Activated CD4-positive, alpha-beta T cell treated with anti-CD3 and anti-CD28 coated beads, Interleukin-2, Interleukin-4, amounts not matched to agents 100 ng/mL and 50 ng/mL, durations not matched to agents 16 hours and 8 hours (primary cell): ENCODE measurements at regions not wholly inside any gene's neighbourhood (a gene's known extent, or its start where the extent isn't known, plus 50 kb on each side); places are given as distances from the start of the nearest gene placed in this dataset.
"Not testable (repeated sequence)": the region's sequence is repeated elsewhere in the genome, so short reads cannot be mapped to it uniquely, and the experiment has no call there.

Experiments
- DNase-seq: peaks from one replicate; pipeline ENCODE4 v3.0.0-alpha.2; 2020; ENCODE audit warnings: low spot score

DNA sequence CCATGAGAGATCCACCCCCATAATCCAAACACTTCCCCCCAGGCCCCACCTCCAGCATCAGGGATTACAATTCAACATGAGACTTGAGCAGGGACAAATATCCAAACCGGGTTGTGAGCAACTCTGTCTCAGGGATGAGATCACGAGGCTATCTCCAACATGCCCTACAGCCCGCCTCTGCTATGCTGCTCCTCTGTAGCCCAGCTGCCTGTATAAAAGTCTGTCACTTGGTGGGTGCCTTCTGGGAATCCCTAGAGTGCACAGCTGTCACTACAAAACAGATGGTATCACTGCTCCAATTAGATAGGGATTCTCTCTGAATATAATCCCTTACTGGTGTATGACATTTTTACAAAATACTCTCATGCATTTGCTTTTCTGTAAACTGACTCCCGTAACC lies 114.9 kb upstream of the NANOS1 start:
- DNase-seq = no peak

DNA sequence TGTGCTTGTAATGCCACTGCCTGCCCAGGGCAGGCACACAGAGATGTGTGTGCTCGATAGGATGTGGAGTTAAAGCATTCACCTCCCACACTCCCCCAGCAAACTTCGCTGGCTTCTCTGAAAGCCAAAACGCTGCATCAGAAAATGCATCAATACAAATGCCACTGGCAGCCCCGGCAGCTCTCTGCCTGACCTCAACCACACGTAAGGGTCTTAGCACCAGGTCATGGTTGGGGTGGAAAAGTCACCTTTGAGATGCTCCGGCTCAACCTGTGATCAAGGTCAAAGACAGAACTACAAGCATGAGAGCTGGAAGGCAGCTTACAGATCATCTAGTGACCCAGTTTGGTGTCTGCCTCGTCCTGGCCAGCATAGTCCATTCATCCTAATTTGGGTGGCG lies 114.4 kb upstream of the NANOS1 start:
- no peak for DNase-seq

DNA sequence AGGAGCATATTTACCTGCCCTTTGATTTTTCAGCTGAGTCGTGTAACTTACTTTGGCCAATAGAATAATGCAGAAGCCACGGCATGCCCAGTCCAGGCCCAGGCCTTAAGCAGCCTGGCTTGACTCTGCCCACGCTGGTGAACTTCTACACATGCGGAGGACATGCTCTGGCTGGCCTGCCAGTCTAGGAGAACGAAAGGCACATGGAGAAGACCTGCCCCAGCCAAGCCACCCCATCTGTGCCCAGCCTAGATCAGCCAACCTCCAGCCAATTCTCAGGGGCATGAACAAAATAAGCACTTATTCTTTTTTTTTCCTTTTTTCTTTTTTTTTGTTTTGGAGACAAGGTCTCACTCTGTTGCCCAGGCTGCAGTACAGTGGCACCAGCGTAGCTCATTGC lies 112.7 kb upstream of the NANOS1 start:
- DNase-seq = no peak

DNA sequence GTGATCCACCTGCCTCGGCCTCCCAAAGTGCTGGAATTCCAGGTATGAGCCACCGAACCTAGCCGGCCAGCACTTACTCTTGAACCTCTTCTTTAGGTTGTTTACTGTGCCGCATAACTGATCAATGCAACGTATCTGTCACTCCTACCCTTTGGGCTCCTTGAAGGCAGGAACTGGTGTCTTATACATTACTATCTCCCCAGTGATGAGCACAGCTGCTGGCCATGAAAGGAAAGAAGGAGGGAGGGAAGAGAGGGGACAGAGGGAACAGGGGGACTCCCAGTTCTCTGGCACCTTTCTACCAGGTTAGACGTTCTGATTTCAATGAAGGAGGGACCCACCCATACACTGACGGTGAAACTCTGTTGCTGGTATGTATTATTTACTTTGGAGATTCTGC lies 111.8 kb upstream of the NANOS1 start:
- DNase-seq = no peak

DNA sequence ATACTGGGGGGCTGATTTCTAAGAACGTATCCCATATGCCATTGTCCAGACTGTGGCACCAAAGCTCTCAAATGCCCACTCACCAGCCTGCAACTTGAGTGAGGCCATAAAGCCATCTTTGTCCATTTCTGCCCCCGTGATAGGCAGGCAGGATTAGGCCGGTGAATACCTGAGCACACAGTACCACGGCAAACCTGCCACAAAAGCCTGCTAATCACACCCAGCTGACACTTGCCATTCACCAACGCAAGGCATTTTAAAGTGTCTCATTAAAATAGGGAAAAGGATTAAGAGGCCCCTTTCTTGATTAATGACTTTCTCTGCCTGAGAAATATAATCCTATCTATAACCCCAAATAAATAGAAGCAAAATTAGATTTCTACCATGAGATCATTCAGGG lies 111.4 kb upstream of the NANOS1 start:
- DNase-seq = no peak

DNA sequence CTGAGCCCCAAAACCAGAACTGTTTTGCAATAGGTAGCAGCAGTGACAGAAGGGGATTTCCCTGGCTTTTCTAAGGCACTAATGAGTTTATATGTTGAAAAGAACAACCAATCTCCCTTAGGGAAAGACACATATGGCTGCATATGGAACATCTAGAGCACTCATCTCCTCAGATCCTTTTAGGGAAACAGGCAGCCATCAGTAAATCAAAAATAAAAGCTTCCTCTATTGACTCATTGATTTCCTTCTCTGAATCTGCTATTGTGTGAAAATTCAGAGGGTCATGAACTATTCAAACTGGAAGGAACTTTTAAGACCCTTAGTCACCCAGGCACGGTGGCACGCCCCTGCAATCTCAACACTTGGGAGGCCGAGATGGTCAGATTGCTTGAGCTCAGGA lies 110.9 kb upstream of the NANOS1 start:
- DNase-seq = no peak

DNA sequence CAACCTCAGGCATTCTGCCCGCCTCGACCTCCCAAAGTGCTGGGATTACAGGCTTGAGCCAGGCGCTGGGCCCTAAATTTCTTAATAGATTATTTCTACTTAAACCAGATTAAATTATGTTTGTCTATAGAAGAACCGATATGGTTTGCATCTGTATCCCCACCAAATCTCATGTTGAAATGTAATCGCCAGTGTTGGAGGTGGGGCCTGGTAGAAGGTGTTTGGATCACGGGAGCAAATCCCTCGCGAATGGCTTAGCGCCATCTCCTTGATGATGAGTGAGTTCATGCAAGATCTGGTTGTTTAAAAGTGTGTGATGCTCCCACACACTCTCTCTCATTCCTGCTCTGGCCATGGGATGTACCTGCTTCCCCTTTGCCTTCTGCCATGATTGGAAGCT lies 109.3 kb upstream of the NANOS1 start:
- DNase-seq = no peak

DNA sequence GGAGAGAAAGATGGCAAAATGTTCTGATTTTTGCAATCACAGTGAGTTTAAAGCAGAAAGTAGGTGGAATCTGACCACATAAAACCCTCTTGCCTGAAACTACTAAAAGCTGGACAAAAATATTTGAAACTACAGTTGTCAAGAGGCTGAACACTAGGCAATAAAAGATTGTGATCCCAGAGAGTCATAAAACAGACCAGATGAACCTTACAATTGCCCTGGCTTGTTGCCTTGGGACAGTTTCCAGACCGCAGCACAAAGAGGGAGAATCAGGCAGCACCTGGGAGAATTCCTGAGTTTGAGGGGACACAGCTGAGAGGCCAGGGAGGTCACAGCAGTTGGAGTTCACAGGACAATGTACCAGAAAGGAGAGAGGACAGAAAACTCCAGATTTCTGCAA lies 107.3 kb upstream of the NANOS1 start:
- DNase-seq = no peak

DNA sequence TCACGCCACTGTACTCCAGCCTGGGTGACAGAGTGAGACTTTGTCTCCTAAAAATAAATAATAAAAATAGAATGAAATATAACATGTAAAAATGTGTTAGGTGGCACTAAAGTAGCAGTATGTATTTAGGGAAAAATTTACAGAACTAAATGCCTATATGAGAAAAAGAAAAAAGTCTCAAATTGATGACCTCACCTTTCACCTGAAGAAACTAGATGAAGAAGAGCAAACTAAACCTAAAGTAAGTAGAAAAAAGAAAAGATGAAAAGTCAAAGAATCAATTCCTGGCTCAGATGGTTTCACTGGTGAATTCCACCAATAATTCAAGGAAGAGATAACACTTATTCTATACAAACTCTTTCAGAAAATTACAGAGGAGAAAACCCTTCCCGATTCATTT lies 106.5 kb upstream of the NANOS1 start:
- no peak for DNase-seq

DNA sequence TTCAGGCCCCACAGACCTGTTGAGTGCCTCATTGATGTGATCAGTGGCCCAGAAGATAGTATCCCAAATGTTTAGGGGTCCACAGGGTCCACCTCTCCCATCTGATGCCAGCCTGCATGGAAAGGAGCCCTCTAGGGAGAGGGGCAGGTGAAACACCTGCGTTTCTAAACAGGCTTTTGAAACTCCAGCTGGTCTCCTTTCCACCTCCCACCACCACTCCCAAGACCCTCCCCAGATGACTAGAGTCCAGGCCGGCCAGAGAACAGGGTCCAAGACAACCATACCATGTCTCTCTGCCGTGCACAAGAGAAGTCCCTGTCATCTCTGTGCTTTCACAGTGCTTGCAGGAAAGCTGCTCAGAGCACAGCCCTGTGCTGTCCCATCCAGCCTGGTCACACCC lies 105.0 kb upstream of the NANOS1 start:
- DNase-seq = no peak

DNA sequence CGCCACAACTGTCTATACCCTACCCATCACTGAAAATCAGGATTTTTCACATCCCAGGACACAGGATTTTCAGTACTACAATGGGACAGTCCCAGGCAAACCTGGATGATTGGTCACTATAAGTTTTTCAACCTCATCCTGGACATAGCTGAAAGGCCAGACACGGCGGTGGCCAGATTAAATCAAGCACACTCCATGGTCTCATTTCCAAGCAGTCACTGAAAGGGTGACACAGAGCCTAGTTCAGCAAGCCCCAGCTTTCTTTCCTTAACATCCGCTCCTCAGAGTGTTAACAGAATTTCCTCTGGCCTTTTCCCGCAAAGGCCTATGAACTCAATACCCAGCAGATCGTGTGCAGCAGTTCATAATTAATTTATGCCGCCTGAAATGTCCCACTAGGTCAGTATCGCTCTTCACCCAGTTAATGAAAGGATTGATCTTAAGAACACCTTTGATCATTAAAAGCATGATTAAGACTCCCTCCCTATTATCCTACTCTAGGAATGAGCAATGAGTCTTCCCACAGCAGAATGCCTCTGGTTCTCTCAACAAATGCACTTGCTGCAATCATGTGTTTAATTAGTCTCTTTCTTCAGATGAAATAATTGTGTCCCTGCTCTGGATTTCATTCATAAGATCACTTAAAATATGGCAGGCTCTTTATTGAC lies 104.0 kb upstream of the NANOS1 start:
- no peak for DNase-seq

DNA sequence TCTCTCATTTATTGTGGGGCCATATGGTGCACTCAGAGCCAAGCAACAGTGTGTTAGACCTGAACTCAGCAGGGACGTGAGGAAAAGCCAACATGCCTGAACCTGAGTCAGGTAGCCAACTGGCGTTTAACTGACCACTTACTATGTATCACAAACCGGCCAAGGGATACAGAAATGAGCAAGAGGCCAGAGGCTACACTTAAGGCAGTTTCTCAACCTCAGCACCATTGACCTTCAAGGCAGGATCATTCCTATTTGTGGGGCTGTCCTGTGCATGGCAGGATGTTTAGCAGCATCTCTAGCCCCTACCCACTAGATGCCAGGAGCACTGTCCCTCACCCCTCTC lies 103.5 kb upstream of the NANOS1 start:
- DNase-seq = no peak

DNA sequence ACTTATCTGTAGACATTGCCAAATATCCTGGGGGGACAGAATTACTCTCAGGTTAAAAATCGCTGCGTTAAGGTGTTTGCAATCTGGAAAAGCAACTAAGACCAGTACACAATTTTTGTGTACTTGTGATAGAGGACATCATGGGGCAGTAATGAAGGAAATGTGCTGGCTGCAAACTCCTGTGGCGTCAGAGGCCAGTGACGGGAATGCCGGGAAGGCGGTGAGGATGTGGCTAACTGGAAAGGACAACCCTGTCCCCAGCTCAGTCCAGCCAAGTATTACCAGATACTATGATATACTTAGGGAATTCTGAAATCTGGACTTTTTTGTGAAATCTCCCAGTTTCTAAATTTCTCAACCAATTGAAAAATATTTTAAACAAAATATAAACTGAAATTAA lies 103.1 kb upstream of the NANOS1 start:
- no peak for DNase-seq

DNA sequence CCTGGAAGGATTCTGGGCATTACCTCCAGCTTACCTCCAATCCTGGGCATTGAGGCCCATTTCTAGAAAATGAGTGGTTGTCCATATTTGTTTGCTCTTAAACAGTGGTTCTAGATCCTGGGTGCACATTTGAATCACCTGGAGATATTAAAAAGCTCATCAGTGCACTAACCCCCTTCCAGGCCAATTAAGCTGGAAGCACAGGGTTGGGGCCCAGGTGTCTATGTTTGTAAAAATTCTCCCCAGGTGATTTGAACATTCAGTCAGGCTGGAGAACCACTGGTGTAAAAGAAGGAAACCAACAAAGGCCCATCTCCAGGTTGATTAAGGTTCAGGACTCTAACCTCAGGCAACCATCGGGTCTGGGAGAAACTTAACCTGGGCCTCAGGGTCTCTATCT lies 102.6 kb upstream of the NANOS1 start:
- DNase-seq = no peak

DNA sequence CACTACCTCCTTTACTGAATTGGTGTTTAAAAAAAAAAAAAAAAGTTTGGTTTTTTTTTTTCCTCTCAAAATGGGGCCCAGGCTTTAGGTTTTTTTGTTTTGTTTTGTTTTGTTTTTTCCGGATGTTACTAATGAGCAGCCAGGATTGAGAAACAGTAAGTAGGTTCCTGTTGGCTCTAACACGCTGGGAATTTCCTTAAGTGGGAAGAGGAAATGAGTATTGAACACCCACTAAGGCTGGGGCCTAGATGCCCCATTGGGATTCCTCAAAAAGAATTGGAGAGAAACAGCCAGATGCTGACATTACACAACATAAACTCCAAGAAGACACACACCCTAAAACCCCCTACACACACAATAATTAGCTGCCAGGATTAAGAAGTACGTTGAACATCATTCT lies 102.2 kb upstream of the NANOS1 start:
- no peak for DNase-seq

DNA sequence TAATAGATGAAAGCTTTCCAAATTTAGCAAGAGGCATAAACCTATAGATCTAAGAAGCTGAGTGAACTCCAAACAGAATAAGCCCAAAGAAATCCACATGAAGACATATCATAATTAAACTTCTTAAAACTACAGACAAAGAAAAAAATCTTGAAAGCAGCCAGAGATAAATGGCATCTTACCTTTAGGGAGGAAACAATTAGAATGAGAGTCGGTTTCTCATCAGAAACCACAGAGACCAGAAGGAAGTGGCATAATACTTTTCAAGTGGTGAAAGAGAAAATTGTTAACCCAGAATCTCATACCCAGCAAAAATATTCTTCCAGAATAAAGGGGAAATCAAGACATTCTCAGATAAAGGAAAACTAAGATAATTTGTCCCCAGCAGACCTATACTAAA lies 98.9 kb upstream of the NANOS1 start:
- no peak for DNase-seq

DNA sequence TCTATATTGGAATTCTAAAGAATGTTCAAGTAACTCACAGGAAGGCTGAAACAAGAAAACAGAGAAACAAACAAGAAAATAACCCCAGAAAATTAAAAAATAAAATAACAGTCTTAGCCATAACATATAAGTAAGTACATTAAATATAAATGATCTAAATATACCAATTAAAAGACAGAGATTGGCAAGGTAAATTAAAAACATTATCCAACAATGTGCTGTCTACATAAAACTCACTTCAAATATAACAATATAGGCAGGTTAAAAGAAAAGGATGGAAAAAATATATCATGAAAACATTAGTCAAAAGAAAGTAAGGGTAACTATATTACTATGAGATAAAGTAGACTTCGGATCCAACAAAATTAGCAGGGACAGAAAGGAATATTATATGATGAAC lies 98.1 kb upstream of the NANOS1 start:
- DNase-seq = no peak

DNA sequence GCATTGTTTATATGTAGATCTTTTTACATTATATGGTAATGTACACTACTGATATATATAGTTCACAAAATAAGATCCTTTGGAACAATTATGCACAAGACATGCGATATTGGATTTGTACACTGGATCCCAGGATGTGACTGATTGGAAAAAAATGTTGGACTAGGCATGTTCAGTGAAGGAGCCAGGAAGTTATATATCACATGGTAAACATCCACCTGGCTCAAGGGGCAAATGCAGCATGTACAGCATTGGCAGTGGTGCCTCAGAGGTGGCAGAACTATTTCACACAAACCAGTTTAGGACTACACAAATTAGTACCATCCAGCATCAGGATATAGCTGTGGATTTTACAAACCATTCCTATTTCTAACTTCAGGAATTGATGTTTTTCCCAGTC lies 97.4 kb upstream of the NANOS1 start:
- not testable (repeated sequence) for DNase-seq

DNA sequence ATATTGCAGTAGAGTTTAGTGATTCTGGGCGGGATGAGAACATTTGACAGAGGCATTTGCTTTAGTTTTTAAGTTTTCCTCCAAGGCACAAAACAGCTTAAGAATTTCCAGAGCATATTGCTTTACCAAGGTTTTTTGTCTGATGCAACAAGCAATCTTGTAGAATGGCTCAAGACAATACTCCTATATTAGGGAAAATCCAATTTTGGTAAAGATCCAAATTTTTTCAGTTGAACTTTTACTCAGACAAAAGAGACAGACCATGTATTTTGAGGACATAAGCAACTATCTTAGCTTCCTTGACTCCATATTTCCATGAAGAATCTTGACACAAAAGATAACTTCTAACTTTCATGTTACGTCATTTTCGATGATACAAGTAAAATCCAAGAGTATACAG lies 92.3 kb upstream of the NANOS1 start:
- DNase-seq = no peak

DNA sequence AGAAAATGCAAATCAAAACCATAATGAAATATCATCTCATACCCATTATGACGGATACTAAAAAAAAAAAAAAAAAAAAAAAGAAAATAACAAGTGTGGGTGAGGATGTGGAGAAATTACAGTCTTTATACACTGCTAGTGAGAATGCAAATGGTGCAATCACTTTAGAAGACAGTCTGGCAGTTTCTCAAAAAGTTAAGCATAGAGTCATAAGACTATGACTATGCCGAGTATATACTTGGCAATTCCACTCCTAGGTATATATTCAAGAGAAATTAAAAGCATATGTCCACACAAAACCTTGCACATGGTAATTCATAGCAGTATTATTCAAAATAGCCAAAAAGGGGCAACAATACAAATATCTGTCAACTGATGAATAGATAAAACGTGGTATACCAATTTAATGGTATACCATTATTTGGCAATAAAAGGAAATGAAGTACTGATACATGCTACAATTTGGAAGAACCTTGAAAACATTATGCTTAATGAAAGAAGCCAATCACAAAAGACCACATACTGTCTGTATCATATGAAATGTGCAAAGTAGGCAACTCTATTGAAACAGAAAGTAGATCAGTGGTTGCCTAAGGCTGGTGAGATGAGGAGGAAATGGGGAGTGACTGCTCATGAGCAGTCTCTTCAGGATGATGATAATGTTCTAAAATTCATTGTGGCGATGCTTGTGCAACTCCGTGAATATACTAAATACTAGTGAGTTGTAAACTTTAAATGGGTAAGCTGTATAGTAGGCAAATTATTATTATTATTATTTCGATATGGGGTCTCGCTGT lies 90.1 kb upstream of the NANOS1 start:
- peak; percentile 6 for DNase-seq

DNA sequence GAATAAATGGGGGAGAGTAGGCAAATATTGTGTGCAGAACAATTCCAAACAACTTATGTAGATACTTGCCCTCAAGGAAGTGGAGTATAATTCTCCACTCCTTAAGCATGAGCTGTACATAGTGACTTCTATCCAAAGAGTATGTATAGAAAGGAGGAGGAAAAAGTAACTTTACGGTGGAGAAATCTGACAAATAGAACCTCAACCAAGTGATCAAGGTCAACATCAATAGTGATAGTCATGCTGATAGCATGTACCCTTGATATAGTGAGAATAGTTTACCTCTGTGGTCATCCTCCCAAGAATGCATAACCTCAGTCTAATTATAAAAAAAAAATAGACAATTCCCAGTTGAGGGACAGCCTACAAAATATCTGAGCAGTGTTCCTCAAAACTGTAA lies 89.1 kb upstream of the NANOS1 start:
- DNase-seq = no peak

DNA sequence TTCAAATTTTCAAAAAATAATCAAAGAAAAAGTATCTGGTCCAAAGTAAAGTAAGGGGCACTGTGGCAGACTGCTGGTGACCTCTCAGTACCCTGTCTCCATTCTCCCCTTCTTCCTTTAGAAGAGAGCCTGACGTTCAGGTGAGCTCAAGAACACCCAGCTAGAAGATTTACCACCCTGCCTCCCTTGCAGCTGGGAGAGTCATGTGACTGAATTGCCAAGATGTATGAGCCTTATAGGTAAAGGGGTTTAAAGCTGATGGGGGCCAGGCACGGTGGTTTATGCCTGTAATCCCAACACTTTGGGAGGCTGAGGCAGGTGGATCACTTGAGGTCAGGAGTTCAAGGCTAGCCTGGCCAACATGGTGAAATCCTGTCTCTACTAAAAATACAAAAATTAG lies 86.3 kb upstream of the NANOS1 start:
- DNase-seq = no peak

DNA sequence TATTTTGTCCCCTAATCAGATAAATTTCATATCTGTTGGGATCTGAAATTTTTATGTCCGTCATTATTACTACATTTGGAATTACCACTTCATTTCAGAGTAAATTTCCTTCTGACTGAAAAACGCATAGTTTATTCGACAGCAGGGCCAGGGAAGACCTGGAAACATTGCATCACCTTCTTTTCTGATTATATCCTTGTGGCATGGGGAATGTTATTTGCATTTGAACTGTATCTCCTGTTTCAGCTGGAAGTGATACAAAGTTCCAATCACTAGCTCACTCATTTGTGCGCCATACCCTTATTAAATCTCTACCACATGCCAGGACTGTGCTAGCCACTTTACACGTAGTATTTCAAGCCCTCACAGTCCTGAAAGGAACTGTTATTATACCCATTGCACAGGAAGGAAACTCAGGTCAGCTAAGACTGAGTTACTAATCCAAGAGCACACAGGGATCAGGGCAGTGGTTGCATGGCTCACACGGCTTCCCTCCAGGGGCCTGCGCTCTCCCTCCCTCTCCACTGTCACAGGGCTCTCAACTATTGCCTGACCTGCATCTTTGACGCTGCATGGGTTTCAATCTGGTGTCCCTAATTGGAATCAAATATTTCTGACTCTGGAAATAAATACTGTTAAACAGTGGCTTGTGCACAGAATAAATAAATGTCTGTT lies 84.4 kb upstream of the NANOS1 start:
- DNase-seq = no peak

DNA sequence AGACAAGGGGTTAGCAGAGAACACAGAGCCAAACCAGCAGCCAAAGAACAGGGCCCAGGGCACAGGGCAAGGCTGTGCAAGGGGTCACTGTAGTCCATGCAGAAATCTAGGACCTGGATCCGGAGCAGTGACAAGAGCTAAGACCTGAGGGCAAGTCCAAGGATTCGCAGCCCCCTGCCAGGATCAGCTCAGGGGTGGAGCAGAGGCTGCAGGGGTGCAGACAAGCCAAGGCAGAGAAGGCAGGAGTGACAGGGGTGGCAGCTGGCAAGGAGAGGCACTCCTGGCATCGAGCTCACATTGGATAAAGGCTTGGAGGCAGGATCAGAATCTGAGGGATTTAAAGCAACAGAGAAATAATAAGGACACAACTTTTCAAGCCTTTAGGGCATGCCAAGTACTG lies 80.7 kb upstream of the NANOS1 start:
- no peak for DNase-seq
